Smooth muscle cell (in vitro differentiated cells): ENCODE measurements at regions not wholly inside any gene's neighbourhood (a gene's known extent, or its start where the extent isn't known, plus 50 kb on each side); places are given as distances from the start of the nearest gene placed in this dataset.
A peak's percentile ranks its signal among the peaks of the same experiment; 100 is the strongest.

Experiments used
- DNase-seq: peaks from one replicate; lab custom pipeline; 2025; ENCODE audit not compliant: unreplicated experiment; lab: John Stamatoyannopoulos, UW
- H2AFZ ChIP-seq: fragments of 200-600 bp; sonication (generic); 2 replicates; pipeline ENCODE4 v1.6.0; 2016; ENCODE audit warnings: antibody characterized with exemption, low read depth, mild to moderate bottlenecking
- H3F3A ChIP-seq: fragments of 200-600 bp; sonication (generic); 2 replicates; pipeline ENCODE4 v1.6.0; 2017; ENCODE audit warnings: antibody characterized with exemption, low read depth
- H3K27ac ChIP-seq: fragments of 200-600 bp; sonication (generic); 2 replicates; pipeline ENCODE4 v1.5.1; 2016; ENCODE audit warnings: low read depth, mild to moderate bottlenecking
- H3K27me3 ChIP-seq: fragments of 200-600 bp; sonication (generic); 2 replicates; pipeline ENCODE4 v1.6.1; 2016; ENCODE audit warnings: low read depth, mild to moderate bottlenecking
- H3K36me3 ChIP-seq: fragments of 200-600 bp; sonication (generic); 2 replicates; pipeline ENCODE4 v1.5.1; 2016; ENCODE audit warnings: low read depth
- H3K4me1 ChIP-seq: fragments of 200-600 bp; sonication (generic); 2 replicates; pipeline ENCODE4 v1.5.1; 2016; ENCODE audit warnings: low read depth
- H3K4me2 ChIP-seq: fragments of 200-600 bp; sonication (generic); 2 replicates; pipeline ENCODE4 v1.6.0; 2016; ENCODE audit warnings: mild to moderate bottlenecking
- H3K4me3 ChIP-seq: fragments of 200-600 bp; sonication (generic); 2 replicates; pipeline ENCODE4 v1.5.1; 2016; ENCODE audit warnings: mild to moderate bottlenecking
- H3K79me2 ChIP-seq: fragments of 200-600 bp; sonication (generic); 2 replicates; pipeline ENCODE4 v1.6.0; 2016; ENCODE audit warnings: low read depth, mild to moderate bottlenecking
- H3K9ac ChIP-seq: fragments of 200-600 bp; sonication (generic); 2 replicates; pipeline ENCODE4 v1.6.0; 2016; ENCODE audit warnings: low read depth
- H3K9me3 ChIP-seq: fragments of 200-600 bp; sonication (generic); replicated peaks from 2 replicates; pipeline ENCODE4 v1.5.1; 2016; ENCODE audit warnings: low read depth
- H4K20me1 ChIP-seq: fragments of 200-600 bp; sonication (generic); 2 replicates; pipeline ENCODE4 v1.6.0; 2016; ENCODE audit warnings: low read depth
- CTCF ChIP-seq: fragments of 200-600 bp; sonication (generic); IDR thresholded peaks from 2 replicates; pipeline ENCODE4 v1.5.1; 2017; ENCODE audit warnings: borderline replicate concordance, mild to moderate bottlenecking, antibody characterized with exemption; ENCODE audit not compliant: insufficient read depth, poor library complexity, severe bottlenecking
- WGBS: methylation state at CpG from one replicate; pipeline ENCODE4 v1.1.7; 2016; ENCODE audit warnings: low lambda C conversion rate; 5-methylcytosine and 5-hydroxymethylcytosine counted together

- H3K27me3 ChIP-seq: no peaks in the 10 kb centered on the region
- peaks cover 8% of the 10 kb centered on the region for H3F3A ChIP-seq
- 96% methylated on average over 2 of the region's 2 CpGs for WGBS
- H3K4me3 ChIP-seq: no peak overlapping the region
- peaks cover 11% of the 10 kb centered on the region for H3K4me1 ChIP-seq
- H3K36me3 ChIP-seq: no peaks in the 10 kb centered on the region
- no peaks in the 10 kb centered on the region for H3K79me2 ChIP-seq
- no peak overlapping the region for H3K27ac ChIP-seq
- H3K9ac ChIP-seq: no peak overlapping the region
- no peak overlapping the region for H3K4me2 ChIP-seq
- no peaks in the 10 kb centered on the region for H4K20me1 ChIP-seq
- no peak overlapping the region for H2AFZ ChIP-seq
- H3K9me3 ChIP-seq: no peaks in the 10 kb centered on the region
- DNase-seq: no peak
- no peak for TF ChIP-seq CTCF
Measured at GRCh38 chr1:101151286-101151685, 85.5 kb upstream of the S1PR1 start.

GRCh38 chr1:101150670-101151069, 86.1 kb upstream of the S1PR1 start:
- H3K4me1 ChIP-seq: peaks cover 11% of the 10 kb centered on the region
- DNase-seq: no peak
- H3F3A ChIP-seq: peaks cover 8% of the 10 kb centered on the region
- H3K9ac ChIP-seq: no peak overlapping the region
- H4K20me1 ChIP-seq: no peaks in the 10 kb centered on the region
- no peak overlapping the region for H3K4me2 ChIP-seq
- H3K36me3 ChIP-seq: no peaks in the 10 kb centered on the region
- H3K79me2 ChIP-seq: no peaks in the 10 kb centered on the region
- no peak for TF ChIP-seq CTCF
- peak overlapping the region; percentile 5 for H3K27ac ChIP-seq
- no peak overlapping the region for H2AFZ ChIP-seq
- 55% methylated on average over 5 of the region's 5 CpGs for WGBS
- H3K4me3 ChIP-seq: no peak overlapping the region
- H3K9me3 ChIP-seq: no peaks in the 10 kb centered on the region
- H3K27me3 ChIP-seq: no peaks in the 10 kb centered on the region

GRCh38 chr1:101150266-101150665, 86.6 kb upstream of the S1PR1 start:
- H3K27ac ChIP-seq: peak overlapping the region; percentile 5
- peaks cover 11% of the 10 kb centered on the region for H3K4me1 ChIP-seq
- no peaks in the 10 kb centered on the region for H3K79me2 ChIP-seq
- no peak overlapping the region for H3K9ac ChIP-seq
- H3K9me3 ChIP-seq: no peaks in the 10 kb centered on the region
- H2AFZ ChIP-seq: no peak overlapping the region
- no peak for DNase-seq
- no peak overlapping the region for H3K4me2 ChIP-seq
- H3F3A ChIP-seq: peaks cover 9% of the 10 kb centered on the region
- no peaks in the 10 kb centered on the region for H3K27me3 ChIP-seq
- 88% methylated on average over 4 of the region's 4 CpGs for WGBS
- H3K36me3 ChIP-seq: no peaks in the 10 kb centered on the region
- no peak for TF ChIP-seq CTCF
- H4K20me1 ChIP-seq: no peaks in the 10 kb centered on the region
- H3K4me3 ChIP-seq: no peak overlapping the region

- WGBS: 34% methylated on average over 3 of the region's 3 CpGs
- Histone ChIP-seq H3K4me1 (peaks cover 5% of the 10 kb centered on the region), H2AFZ (peak overlapping the region; percentile 74), H3K27me3 (no peaks in the 10 kb centered on the region), H3K9me3 (no peaks in the 10 kb centered on the region), H3F3A (peaks cover 21% of the 10 kb centered on the region), H3K36me3 (no peaks in the 10 kb centered on the region), H3K4me2 (peak overlapping the region; percentile 36), H3K27ac (peak overlapping the region; percentile 26), H3K9ac (no peak overlapping the region), H4K20me1 (no peaks in the 10 kb centered on the region), H3K4me3 (no peak overlapping the region), H3K79me2 (no peaks in the 10 kb centered on the region)
- no peak for DNase-seq
- TF ChIP-seq CTCF: no peak
Measured at GRCh38 chr1:101148980-101149379, 87.8 kb upstream of the S1PR1 start.
